ENCODE measurements at regions not wholly inside any gene's neighbourhood (a gene's known extent, or its start where the extent isn't known, plus 50 kb on each side); places are given as distances from the start of the nearest gene placed in this dataset.

GRCh38 chr4:164313853-164314252 lies 440.1 kb upstream of the SMIM31 start:
- ChIA-PET POLR2A (ENCODE audit: partially characterized antibody) (no interaction called here), CTCF (ENCODE audit: partially characterized antibody) (interaction anchor here (0.6 kb wide), 1 partner anchor 85 kb away, joined by 3 read pairs; no protein-coding TSS in a partner anchor)
- WGBS, 2 experiments (ENCODE audit: extremely low coverage in 1 of 2, insufficient coverage in 1 of 2, insufficient read length in 1 of 2, insufficient replicate concordance in 2 of 2, low coverage in 1 of 2, low lambda C conversion rate in 2 of 2, missing lambda C conversion rate in 1 of 2): 94% methylated on average over 3 of the region's 3 CpGs; no CpG with 5 or more reads in 1 of the 2 experiments
- Histone ChIP-seq H2BK15ac (ENCODE audit: low read length) (no peak overlapping the region), H2AK5ac (ENCODE audit: low read depth, low read length) (no peak overlapping the region), H3K27me3 (replicated peaks in 1 of 4; ENCODE audit: control insufficient read depth in 3 of 4, extremely low read depth in 1 of 4, insufficient read depth in 3 of 4, low read length in 3 of 4) (no peaks in the 10 kb centered on the region), H4K20me1 (replicated peaks in 1 of 2; ENCODE audit: control insufficient read depth in 1 of 2, insufficient read depth in 2 of 2, low read length in 2 of 2) (no peaks in the 10 kb centered on the region), H4K5ac (ENCODE audit: insufficient read length, low read depth, low read length) (no peak overlapping the region), H3K14ac (ENCODE audit: insufficient read length) (no peak overlapping the region), H3K36me3 (ENCODE audit: control insufficient read depth in 2 of 4, insufficient read depth in 4 of 4, low read length in 3 of 4) (no peaks in the 10 kb centered on the region), H3K79me2 (ENCODE audit: control insufficient read depth in 1 of 2, insufficient read depth in 2 of 2, low read length in 2 of 2) (no peaks in the 10 kb centered on the region), H3K79me1 (ENCODE audit: low read depth, low read length) (no peaks in the 10 kb centered on the region), H3K4ac (replicated peaks; ENCODE audit: insufficient read length, low read depth, low read length) (no peak overlapping the region), H3K23ac (ENCODE audit: insufficient read length) (no peak overlapping the region), H2BK120ac (replicated peaks; ENCODE audit: low read depth, low read length) (no peak overlapping the region), H3K4me1 (replicated peaks in 1 of 4; ENCODE audit: control insufficient read depth in 3 of 4, insufficient read depth in 4 of 4, low read length in 3 of 4) (peaks cover 0 to 3% (median 0%) of the 10 kb centered on the region in 4 experiments; a peak in 2 of 7 replicates), H3K18ac (ENCODE audit: extremely low read depth, low read length) (no peak overlapping the region), H2BK5ac (ENCODE audit: low read depth, low read length) (no peak overlapping the region), H4K8ac (ENCODE audit: extremely low read depth, insufficient read depth, low read length) (no peak overlapping the region), H3K56ac (replicated peaks; ENCODE audit: insufficient read length, low read depth, low read length) (no peak overlapping the region), H3K23me2 (ENCODE audit: low read depth, low read length) (no peaks in the 10 kb centered on the region; the same call in 1 of the 2 replicates), H2BK12ac (ENCODE audit: low read depth, low read length) (no peak overlapping the region), H3K27ac (ENCODE audit: low read depth, low read length) (no peak overlapping the region), H3K9ac (replicated peaks in 1 of 4; ENCODE audit: extremely low read depth in 1 of 4, low read depth in 3 of 4, low read length in 3 of 4) (no peak overlapping the region), H2BK20ac (ENCODE audit: low read length) (no peak overlapping the region), H3K4me2 (ENCODE audit: insufficient read depth in 1 of 2, low read depth in 2 of 2, low read length in 2 of 2) (no peak overlapping the region), H4K91ac (replicated peaks; ENCODE audit: insufficient read length, low read length) (no peak overlapping the region), H3K4me3 (ENCODE audit: extremely low read depth in 1 of 4, insufficient read depth in 2 of 4, low read depth in 3 of 4, low read length in 4 of 4) (no peak overlapping the region), H3K9me3 (ENCODE audit: insufficient read depth in 2 of 2, low read depth in 1 of 2, low read length in 1 of 2) (no peaks in the 10 kb centered on the region), H2AFZ (ENCODE audit: low read length) (no peak overlapping the region)
- FAIRE-seq (no peak), DNase-seq (ENCODE audit: low read depth in 1 of 2, low spot score in 2 of 2) (no peak)
- TF ChIP-seq MAFK (IDR thresholded peaks at IDR 0.05; ENCODE audit: low read depth, low read length) (peak; percentile 40; the same call in 1 of the 2 replicates), BCL11A (IDR thresholded peaks at IDR 0.05; ENCODE audit: low read depth in 2 of 2, low read length in 2 of 2) (no peak), EP300 (IDR thresholded peaks at IDR 0.05; ENCODE audit: borderline replicate concordance in 1 of 2, low read depth in 2 of 2, low read length in 2 of 2) (no peak), CTCF (IDR thresholded peaks at IDR 0.05; ENCODE audit: control extremely low read depth in 1 of 3, insufficient read depth in 1 of 3, low read depth in 1 of 3, low read length in 3 of 3) (no peak), KDM1A (IDR thresholded peaks at IDR 0.05; ENCODE audit: borderline replicate concordance, low read length) (no peak), CREB1 (IDR thresholded peaks at IDR 0.05) (no peak)

Data from H1 (cell line).